ENCODE measurements at regions not wholly inside any gene's neighbourhood (a gene's known extent, or its start where the extent isn't known, plus 50 kb on each side); places are given as distances from the start of the nearest gene placed in this dataset.

DNA sequence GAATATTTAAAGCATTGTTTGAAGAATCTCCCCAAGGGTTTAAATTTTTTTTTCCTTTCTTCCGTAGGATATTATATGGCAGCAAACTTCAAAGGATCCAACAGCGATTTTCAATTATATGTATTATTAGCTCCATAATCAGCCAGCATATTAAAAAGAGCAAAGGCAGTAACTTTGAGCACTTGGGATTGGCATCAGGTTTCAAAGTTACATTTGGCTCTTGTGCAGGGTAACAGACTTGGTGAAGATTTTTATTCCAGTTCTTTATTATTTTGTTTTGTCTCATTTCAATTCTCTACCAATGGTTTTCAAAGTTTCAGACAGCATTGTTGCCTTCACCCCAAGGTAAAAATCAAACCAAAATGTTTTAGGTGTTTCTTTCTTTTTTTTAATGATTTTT lies 116.7 kb upstream of the ZNF366 start:
- H3K36me3 ChIP-seq (ENCODE audit: control insufficient read depth, insufficient read depth, low read length) = no peaks in the 10 kb centered on the region
- ATAC-seq = no peak
- in situ Hi-C loops (cut with MboI) = no loop called here
- no peak for TF ChIP-seq U2AF2 (optimal IDR thresholded peaks at IDR 0.05; ENCODE audit: low read depth, low read length)
- TF ChIP-seq, protein P1, sequence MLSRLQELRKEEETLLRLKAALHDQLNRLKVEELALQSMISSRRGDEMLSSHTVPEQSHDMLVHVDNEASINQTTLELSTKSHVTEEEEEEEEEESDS (CRISPR knock-in tag; IDR thresholded peaks at IDR 0.05) = no peak
- no peak for TF ChIP-seq ZNF766 (CRISPR knock-in tag; conservative IDR thresholded peaks at IDR 0.05)
- TF ChIP-seq, protein P2, sequence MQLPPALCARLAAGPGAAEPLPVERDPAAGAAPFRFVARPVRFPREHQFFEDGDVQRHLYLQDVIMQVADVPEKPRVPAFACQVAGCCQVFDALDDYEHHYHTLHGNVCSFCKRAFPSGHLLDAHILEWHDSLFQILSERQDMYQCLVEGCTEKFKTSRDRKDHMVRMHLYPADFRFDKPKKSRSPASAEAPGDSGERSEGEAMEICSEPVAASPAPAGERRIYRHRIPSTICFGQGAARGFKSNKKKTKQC (CRISPR knock-in tag; IDR thresholded peaks at IDR 0.05) = no peak
- TF ChIP-seq SMARCE1 (IDR thresholded peaks at IDR 0.05) = no peak
- TF ChIP-seq EZH2 (IDR thresholded peaks at IDR 0.05; ENCODE audit: borderline replicate concordance, low read depth, low read length) = no peak
- no peak for TF ChIP-seq FIP1L1 (IDR thresholded peaks at IDR 0.05; ENCODE audit: low read depth, low read length, poor library complexity, severe bottlenecking)
- TF ChIP-seq KLF10 (CRISPR knock-in tag; IDR thresholded peaks at IDR 0.05) = no peak
- TF ChIP-seq RB1 (IDR thresholded peaks at IDR 0.05; ENCODE audit: low read depth) = no peak
- no peak for TF ChIP-seq ZNF197 (CRISPR knock-in tag; IDR thresholded peaks at IDR 0.05; ENCODE audit: low read depth)
- TF ChIP-seq SMARCC2 (IDR thresholded peaks at IDR 0.05; ENCODE audit: low read depth) = no peak
- TF ChIP-seq GATAD2B (IDR thresholded peaks at IDR 0.05; ENCODE audit: borderline replicate concordance) = no peak
- TF ChIP-seq KHSRP (IDR thresholded peaks at IDR 0.05) = no peak
- TF ChIP-seq, protein P3, sequence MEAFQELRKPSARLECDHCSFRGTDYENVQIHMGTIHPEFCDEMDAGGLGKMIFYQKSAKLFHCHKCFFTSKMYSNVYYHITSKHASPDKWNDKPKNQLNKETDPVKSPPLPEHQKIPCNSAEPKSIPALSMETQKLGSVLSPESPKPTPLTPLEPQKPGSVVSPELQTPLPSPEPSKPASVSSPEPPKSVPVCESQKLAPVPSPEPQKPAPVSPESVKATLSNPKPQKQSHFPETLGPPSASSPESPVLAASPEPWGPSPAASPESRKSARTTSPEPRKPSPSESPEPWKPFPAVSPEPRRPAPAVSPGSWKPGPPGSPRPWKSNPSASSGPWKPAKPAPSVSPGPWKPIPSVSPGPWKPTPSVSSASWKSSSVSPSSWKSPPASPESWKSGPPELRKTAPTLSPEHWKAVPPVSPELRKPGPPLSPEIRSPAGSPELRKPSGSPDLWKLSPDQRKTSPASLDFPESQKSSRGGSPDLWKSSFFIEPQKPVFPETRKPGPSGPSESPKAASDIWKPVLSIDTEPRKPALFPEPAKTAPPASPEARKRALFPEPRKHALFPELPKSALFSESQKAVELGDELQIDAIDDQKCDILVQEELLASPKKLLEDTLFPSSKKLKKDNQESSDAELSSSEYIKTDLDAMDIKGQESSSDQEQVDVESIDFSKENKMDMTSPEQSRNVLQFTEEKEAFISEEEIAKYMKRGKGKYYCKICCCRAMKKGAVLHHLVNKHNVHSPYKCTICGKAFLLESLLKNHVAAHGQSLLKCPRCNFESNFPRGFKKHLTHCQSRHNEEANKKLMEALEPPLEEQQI (IDR thresholded peaks at IDR 0.05) = no peak
- no peak for TF ChIP-seq HDAC1 (IDR thresholded peaks at IDR 0.05)
- ChIA-PET POLR2A (no interaction called here), CTCF (ENCODE audit: low intra/inter-chr PET ratio) (no interaction called here)
- H3K79me2 ChIP-seq (ENCODE audit: control insufficient read depth, insufficient read depth, low read length) = no peaks in the 10 kb centered on the region
- 21% methylated on average over 2 of the region's 2 CpGs for WGBS (ENCODE audit: insufficient coverage, low coverage, missing lambda C conversion rate)
- no peaks in the 10 kb centered on the region for H3K9me3 ChIP-seq (replicated peaks; ENCODE audit: control insufficient read depth, insufficient read depth, low read depth, low read length)
- FAIRE-seq = no peak
- H3K27ac ChIP-seq (ENCODE audit: extremely low read depth, low read depth, low read length) = no peak overlapping the region
- H3K27me3 ChIP-seq (ENCODE audit: control insufficient read depth in 2 of 2, insufficient read depth in 2 of 2, low read length in 2 of 2) = no peaks in the 10 kb centered on the region
- H4K20me1 ChIP-seq (replicated peaks; ENCODE audit: control insufficient read depth, insufficient read depth, low read length) = no peaks in the 10 kb centered on the region
- intact Hi-C loops (cut with micrococcal nuclease) = no loop called here
- no TSS peak for BruUV-seq (replicated peaks)
- no peak overlapping the region for H2AFZ ChIP-seq (ENCODE audit: low read depth, low read length)
- no peak overlapping the region for H3K9ac ChIP-seq (ENCODE audit: insufficient read depth in 1 of 2, low read depth in 2 of 2, low read length in 2 of 2)
- H3K4me2 ChIP-seq (ENCODE audit: insufficient read depth, low read length) = no peak overlapping the region
- no peaks in the 10 kb centered on the region for H3K4me1 ChIP-seq (replicated peaks in 1 of 2; ENCODE audit: control insufficient read depth in 2 of 2, insufficient read depth in 2 of 2, low read length in 2 of 2)
- no peak overlapping the region for H3K4me3 ChIP-seq
- H3K9me1 ChIP-seq (ENCODE audit: control insufficient read depth, insufficient read depth, low read length) = no peaks in the 10 kb centered on the region
- no peak for DNase-seq (ENCODE audit: extremely low read depth in 1 of 4, low spot score in 3 of 4)
